OCI-LY7 (cell line): ENCODE measurements at regions not wholly inside any gene's neighbourhood (a gene's known extent, or its start where the extent isn't known, plus 50 kb on each side); places are given as distances from the start of the nearest gene placed in this dataset.

ENCODE experiments used
- CTCF ChIP-seq: fragments of 200-600 bp; sonication (generic); conservative IDR thresholded peaks from 2 replicates; pipeline ENCODE4 v1.5.1; 2014; ENCODE audit warnings: mild to moderate bottlenecking, antibody characterized with exemption, low read length, moderate library complexity, mixed read lengths
- EZH2phosphoT487 ChIP-seq: fragments of 200-600 bp; sonication (generic); IDR thresholded peaks from 2 replicates; pipeline ENCODE4 v1.6.1; 2018; ENCODE audit warnings: low read depth, borderline replicate concordance, mild to moderate bottlenecking, mixed run types, antibody characterized with exemption, low read length, moderate library complexity, mixed read lengths

- TF ChIP-seq CTCF (no peak), EZH2phosphoT487 (no peak)
Measured at GRCh38 chr17:5947701-5948180, 122.4 kb upstream of the WSCD1 start.
